Esophagus squamous epithelium (tissue), 5 donors: ENCODE measurements at regions not wholly inside any gene's neighbourhood (a gene's known extent, or its start where the extent isn't known, plus 50 kb on each side); places are given as distances from the start of the nearest gene placed in this dataset.

Experiments
- DNase-seq: peaks from one replicate; lab custom pipeline; 2025; lab: John Stamatoyannopoulos, UW
- H3K27ac ChIP-seq, 4 donors: fragments of 200-600 bp; sonication (generic); one replicate each; pipeline ENCODE4 v1.5.1; 2016 to 2019; ENCODE audit warnings: mild to moderate bottlenecking in 1 of 4
- H3K27me3 ChIP-seq, 4 donors: fragments of 200-600 bp; sonication (generic); 1 replicate in 3 of 4; 2 replicates in 1 of 4; pipeline versions ENCODE4 v1.5.1 to v1.6.0; 2017 to 2021; ENCODE audit warnings: antibody characterized with exemption in 1 of 4
- H3K36me3 ChIP-seq, 3 donors: fragments of 200-600 bp; sonication (generic); one replicate each; pipeline ENCODE4 v1.5.1; 2016 to 2019
- H3K4me1 ChIP-seq, 3 donors: fragments of 200-600 bp; sonication (generic); one replicate each; pipeline ENCODE4 v1.5.1; 2017 to 2019
- H3K4me3 ChIP-seq, 4 donors: fragments of 200-600 bp; sonication (generic); 1 replicate in 3 of 4; 2 replicates in 1 of 4; pipeline ENCODE4 v1.5.1; 2016 to 2019; ENCODE audit warnings: mild to moderate bottlenecking in 2 of 4, moderate library complexity in 1 of 4
- H3K9me3 ChIP-seq, 3 donors: fragments of 200-600 bp; sonication (generic); one replicate each; pipeline ENCODE4 v1.5.1; 2016 to 2019
- CTCF ChIP-seq, 6 experiments: fragments of 450-650 bp in 4 of 6; fragments of 200-600 bp in 2 of 6; sonication (generic) in 2 of 6; IDR thresholded peaks; one replicate each; pipeline ENCODE4 v1.5.1; 2016 to 2019; ENCODE audit warnings: antibody characterized with exemption in 6 of 6, mild to moderate bottlenecking in 4 of 6, moderate library complexity in 4 of 6
- POLR2A ChIP-seq, 4 donors: fragments of 450-650 bp; IDR thresholded peaks; one replicate each; pipeline ENCODE4 v1.6.1; 2017; ENCODE audit warnings: antibody characterized with exemption in 4 of 4, mild to moderate bottlenecking in 4 of 4, moderate library complexity in 3 of 4
- WGBS, 2 donors: methylation state at CpG; one replicate each; pipeline ENCODE4 v1.1.5; 2018; 5-methylcytosine and 5-hydroxymethylcytosine counted together
- intact Hi-C: fragments of 100-400 bp; cut with DNase I; formaldehyde crosslinking; loops from one replicate; pipeline ENCODE4 v1.15.0; 2022
- donor health status: DM: yes; HTN: yes; CAD: no.

- Histone ChIP-seq H3K27ac (no peak overlapping the region), H3K9me3 (no peaks in the 10 kb centered on the region), H3K36me3 (no peaks in the 10 kb centered on the region), H3K27me3 (no peaks in the 10 kb centered on the region), H3K4me3 (no peak overlapping the region), H3K4me1 (no peaks in the 10 kb centered on the region)
- TF ChIP-seq POLR2A (IDR thresholded peaks at IDR 0.05) (no peak), CTCF (IDR thresholded peaks at IDR 0.05) (no peak)
- intact Hi-C loops, result no loop called here
- DNase-seq, result no peak
These were observed 359.5 kb upstream of the ACVR2A start for GRCh38 chr2:147485210-147485851.

- H3K4me1 ChIP-seq, result no peaks in the 10 kb centered on the region
- no peak for DNase-seq
- H3K36me3 ChIP-seq, result no peaks in the 10 kb centered on the region
- H3K9me3 ChIP-seq, result no peaks in the 10 kb centered on the region
- no peaks in the 10 kb centered on the region for H3K27me3 ChIP-seq
- H3K27ac ChIP-seq, result no peak overlapping the region
- TF ChIP-seq POLR2A (IDR thresholded peaks at IDR 0.05) (no peak), CTCF (IDR thresholded peaks at IDR 0.05) (no peak)
- WGBS, 2 donors, result 53% methylated on average over 3 of the region's 3 CpGs
- intact Hi-C loops, result no loop called here
- H3K4me3 ChIP-seq, result no peak overlapping the region
These were observed 360.9 kb upstream of the ACVR2A start for GRCh38 chr2:147483911-147484310.

GRCh38 chr2:147482916-147483669 is 361.7 kb upstream of the ACVR2A start:
- Histone ChIP-seq H3K4me3 (no peak overlapping the region), H3K27ac (no peak overlapping the region), H3K36me3 (no peaks in the 10 kb centered on the region), H3K9me3 (no peaks in the 10 kb centered on the region), H3K27me3 (no peaks in the 10 kb centered on the region), H3K4me1 (no peaks in the 10 kb centered on the region)
- intact Hi-C loops, result no loop called here
- WGBS, 2 donors, result 56 to 67% methylated on average over 3 of the region's 3 CpGs
- no peak for DNase-seq
- TF ChIP-seq POLR2A (IDR thresholded peaks at IDR 0.05) (no peak), CTCF (IDR thresholded peaks at IDR 0.05) (no peak)

GRCh38 chr2:147482111-147482895 is 362.5 kb upstream of the ACVR2A start:
- 71 to 72% methylated on average over 6 of the region's 6 CpGs for WGBS, 2 donors
- intact Hi-C loops, result no loop called here
- DNase-seq, result no peak

More at GRCh38 chr2:147482111-147482895, 362.5 kb upstream of the ACVR2A start:
- no peaks in the 10 kb centered on the region for H3K27me3 ChIP-seq
- H3K27ac ChIP-seq, result no peak overlapping the region
- H3K9me3 ChIP-seq, result no peaks in the 10 kb centered on the region
- H3K4me1 ChIP-seq, result no peaks in the 10 kb centered on the region
- H3K36me3 ChIP-seq, result no peaks in the 10 kb centered on the region
- no peak overlapping the region for H3K4me3 ChIP-seq
- TF ChIP-seq POLR2A (IDR thresholded peaks at IDR 0.05) (no peak), CTCF (IDR thresholded peaks at IDR 0.05) (no peak)
